HG03103 (cell line): ENCODE measurements at regions not wholly inside any gene's neighbourhood (a gene's known extent, or its start where the extent isn't known, plus 50 kb on each side); places are given as distances from the start of the nearest gene placed in this dataset.

Experiments used
- ATAC-seq: cut with Tn5 transposase; IDR thresholded peaks from one replicate; pipeline ENCODE4 v1.9.1; 2021; ENCODE audit warnings: low read depth; ENCODE audit not compliant: unreplicated experiment

DNA sequence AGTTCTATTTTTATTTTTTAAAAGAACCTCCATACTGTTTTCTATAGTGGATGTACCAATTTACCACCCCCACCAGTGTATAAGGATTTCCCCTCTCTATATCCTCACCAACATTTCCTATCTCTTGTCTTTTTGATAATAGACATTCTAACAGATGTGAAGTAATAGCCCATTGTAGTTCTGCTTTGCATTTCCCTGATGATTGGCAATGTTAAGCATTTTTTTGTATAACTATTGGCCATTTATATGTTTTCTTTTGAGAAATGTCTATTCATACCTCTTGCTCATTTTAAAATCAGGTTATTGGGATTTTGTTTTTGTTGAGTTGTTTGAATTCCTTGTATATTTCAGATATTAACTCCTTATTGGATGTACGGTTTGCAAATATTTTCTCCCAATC, 251.1 kb upstream of the HTR2C start:
- no peak for ATAC-seq

DNA sequence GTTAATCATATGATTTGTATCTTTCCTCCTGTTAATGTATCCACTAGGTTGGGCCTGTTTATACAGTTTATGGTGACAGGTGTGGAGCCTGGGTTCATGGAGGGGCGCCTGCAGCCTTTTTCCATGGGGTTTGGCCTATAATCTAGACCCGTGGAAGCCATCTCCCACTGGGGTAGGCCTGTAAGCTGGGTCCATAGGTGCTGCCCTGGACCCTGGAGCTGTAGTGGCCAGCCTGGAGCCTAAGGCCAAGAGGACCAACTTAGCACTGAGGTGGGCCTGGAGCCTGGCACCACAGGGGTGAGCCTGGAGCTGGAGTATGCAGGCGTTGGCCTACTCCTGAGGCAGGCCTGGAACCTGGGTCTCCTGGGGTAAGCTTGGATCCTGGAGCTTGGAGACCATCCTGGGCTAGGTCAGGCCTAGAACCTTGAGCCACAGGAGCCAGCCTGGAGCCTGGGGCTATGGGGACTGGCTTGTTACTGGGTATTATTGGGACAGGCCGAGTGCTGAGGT, 249.4 kb upstream of the HTR2C start:
- ATAC-seq = no peak

GRCh38 chrX:114338870-114339269, 245.0 kb upstream of the HTR2C start:
- no peak for ATAC-seq

DNA sequence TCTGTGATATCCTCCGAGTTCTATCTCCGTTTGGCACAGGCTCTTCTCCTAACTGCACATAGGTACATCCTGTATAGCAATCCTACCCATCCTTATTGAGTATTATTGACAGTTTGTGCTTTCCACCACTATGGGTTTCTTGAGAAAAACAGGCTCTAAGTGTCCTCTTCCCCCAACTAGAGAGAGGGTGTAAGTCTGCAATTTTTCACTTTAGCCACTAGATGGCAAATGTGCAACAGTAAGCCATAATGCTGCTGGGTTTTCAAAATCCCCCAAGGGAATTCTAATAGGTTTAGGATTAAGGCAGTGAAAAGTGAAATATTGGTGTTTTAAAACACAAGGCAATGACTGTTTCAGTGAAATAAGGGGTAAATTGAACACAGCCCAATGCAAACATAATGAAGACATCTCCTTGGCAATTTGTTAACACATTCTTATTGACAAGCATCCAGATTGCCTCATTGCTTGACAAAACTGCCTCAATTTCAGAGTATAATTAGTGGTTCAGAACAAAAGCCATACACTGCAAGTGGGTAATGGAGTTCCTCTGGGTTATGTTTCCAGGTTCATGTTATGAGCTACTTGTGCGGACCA, 239.0 kb upstream of the HTR2C start:
- peak; percentile 91 for ATAC-seq

GRCh38 chrX:114361076-114361725, 222.7 kb upstream of the HTR2C start:
- no peak for ATAC-seq

DNA sequence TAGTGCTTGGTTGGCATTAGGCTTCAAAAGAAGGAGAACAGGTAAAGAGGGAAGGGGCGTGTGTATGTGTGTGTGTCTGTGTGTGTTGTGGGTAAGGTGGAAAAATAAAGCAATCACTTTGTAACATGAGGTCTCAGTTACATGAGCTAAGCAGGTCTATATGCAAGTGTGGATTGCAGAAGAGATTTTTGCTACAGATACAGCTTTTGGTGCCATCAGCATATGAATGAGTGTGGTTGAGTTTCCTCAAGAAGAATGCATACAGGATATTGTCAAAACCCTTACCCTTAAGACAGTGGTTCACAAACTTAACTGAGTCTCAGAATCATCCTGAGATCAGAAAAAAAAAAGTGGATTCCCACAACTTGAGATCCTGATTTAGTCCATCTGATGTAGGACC, 220.5 kb upstream of the HTR2C start:
- no peak for ATAC-seq

- ATAC-seq = no peak
Observed at GRCh38 chrX:114365065-114365834, 218.6 kb upstream of the HTR2C start.

DNA sequence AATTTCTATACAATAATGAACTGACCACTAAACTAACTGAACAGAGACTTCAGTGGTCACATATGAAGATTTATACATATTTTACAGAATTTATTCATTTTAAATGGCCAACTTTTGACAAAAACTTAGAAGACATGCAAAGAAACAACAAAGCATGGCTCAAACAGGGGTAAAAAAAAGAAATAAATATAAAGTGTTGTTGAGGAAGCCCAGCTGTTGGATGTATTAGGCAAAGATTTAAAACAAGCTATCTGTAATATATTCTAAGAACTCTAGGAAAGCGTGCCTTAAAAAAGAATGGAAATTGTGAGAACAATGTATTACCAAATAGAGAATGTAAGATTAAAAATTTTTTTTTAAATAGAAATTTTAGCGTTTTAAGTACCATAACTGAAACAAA, 210.9 kb upstream of the HTR2C start:
- ATAC-seq = no peak

GRCh38 chrX:114390251-114390796, 193.6 kb upstream of the HTR2C start:
- no peak for ATAC-seq
